Hepatocyte (in vitro differentiated cells): ENCODE measurements at regions not wholly inside any gene's neighbourhood (a gene's known extent, or its start where the extent isn't known, plus 50 kb on each side); places are given as distances from the start of the nearest gene placed in this dataset.

Experiments
- DNase-seq: peaks from one replicate; pipeline ENCODE4 v3.0.0-alpha.2; 2016; ENCODE audit warnings: low spot score
- H2AFZ ChIP-seq: fragments of 200-600 bp; sonication (generic); 2 replicates; pipeline ENCODE4 v1.6.0; 2016; ENCODE audit warnings: antibody characterized with exemption, mild to moderate bottlenecking
- H3K27ac ChIP-seq: fragments of 200-600 bp; sonication (generic); 2 replicates; pipeline ENCODE4 v1.5.1; 2016; ENCODE audit warnings: mild to moderate bottlenecking
- H3K27me3 ChIP-seq: fragments of 200-600 bp; sonication (generic); 2 replicates; pipeline ENCODE4 v1.6.1; 2016
- H3K36me3 ChIP-seq: fragments of 200-600 bp; sonication (generic); replicated peaks from 2 replicates; pipeline ENCODE4 v1.5.1; 2016; ENCODE audit warnings: low read depth; ENCODE audit not compliant: insufficient read depth
- H3K4me1 ChIP-seq: fragments of 200-600 bp; sonication (generic); 2 replicates; pipeline ENCODE4 v1.5.1; 2016; ENCODE audit warnings: mild to moderate bottlenecking, moderate library complexity; ENCODE audit not compliant: insufficient read depth
- H3K4me2 ChIP-seq: fragments of 200-600 bp; sonication (generic); 2 replicates; pipeline ENCODE4 v1.6.0; 2016
- H3K4me3 ChIP-seq: fragments of 200-600 bp; sonication (generic); 2 replicates; pipeline ENCODE4 v1.5.1; 2016; ENCODE audit warnings: mild to moderate bottlenecking
- H3K79me2 ChIP-seq: fragments of 200-600 bp; sonication (generic); 2 replicates; pipeline ENCODE4 v1.6.0; 2017; ENCODE audit warnings: mild to moderate bottlenecking
- H3K9me2 ChIP-seq: fragments of 200-600 bp; sonication (generic); replicated peaks from 2 replicates; pipeline ENCODE4 v1.6.0; 2017; ENCODE audit warnings: mild to moderate bottlenecking; ENCODE audit not compliant: insufficient read depth
- H3K9me3 ChIP-seq: fragments of 200-600 bp; sonication (generic); 2 replicates; pipeline ENCODE4 v1.5.1; 2016; ENCODE audit warnings: low read depth, mild to moderate bottlenecking
- H4K20me1 ChIP-seq: fragments of 200-600 bp; sonication (generic); 2 replicates; pipeline ENCODE4 v1.6.0; 2016; ENCODE audit warnings: mild to moderate bottlenecking; ENCODE audit not compliant: insufficient read depth, poor library complexity, severe bottlenecking
- EZH2 ChIP-seq: fragments of 200-600 bp; sonication (generic); IDR thresholded peaks from 2 replicates; pipeline ENCODE4 v1.6.1; 2016; ENCODE audit warnings: antibody characterized with exemption, mild to moderate bottlenecking, borderline replicate concordance
- EZH2phosphoT487 ChIP-seq: fragments of 200-600 bp; sonication (generic); IDR thresholded peaks from one replicate; pipeline ENCODE4 v1.6.1; 2018; ENCODE audit warnings: antibody characterized with exemption, mild to moderate bottlenecking, low read depth, moderate library complexity; ENCODE audit not compliant: unreplicated experiment, severe bottlenecking
- WGBS: methylation state at CpG from one replicate; pipeline ENCODE4 v1.1.6; 2016; ENCODE audit warnings: low lambda C conversion rate; ENCODE audit errors: missing lambda C conversion rate; 5-methylcytosine and 5-hydroxymethylcytosine counted together
- TF ChIP-seq, protein P1 (sequence below): fragments of 200-600 bp; sonication (generic); IDR thresholded peaks from 2 replicates; pipeline ENCODE4 v1.5.1; 2016; ENCODE audit warnings: antibody characterized with exemption, mild to moderate bottlenecking; ENCODE audit not compliant: poor library complexity

DNA sequence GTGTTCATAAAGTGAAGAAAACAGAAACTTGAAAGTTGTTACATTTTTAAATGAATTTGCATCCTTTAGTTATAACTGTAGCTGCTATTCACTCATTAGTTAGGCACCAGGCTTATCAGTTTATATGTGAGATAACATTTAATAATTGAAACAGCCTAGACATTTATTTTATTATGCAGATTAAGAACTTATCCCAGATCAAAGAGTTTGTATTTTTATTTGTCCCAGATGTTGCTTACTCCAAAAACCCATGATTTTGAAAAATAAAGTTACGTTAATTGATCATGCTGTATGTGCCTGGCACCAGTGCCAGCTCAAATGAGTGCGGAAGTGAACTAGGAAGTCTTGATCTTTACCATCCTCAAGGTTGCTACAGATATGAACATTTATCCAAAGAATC is 172.7 kb upstream of the CARD18 start:
- WGBS, result 84% methylated on average over 2 of the region's 2 CpGs
- Histone ChIP-seq H3K79me2 (no peaks in the 10 kb centered on the region), H3K27ac (no peak overlapping the region), H3K36me3 (no peaks in the 10 kb centered on the region), H3K9me2 (no peaks in the 10 kb centered on the region), H3K4me2 (no peak overlapping the region), H3K4me3 (no peak overlapping the region), H2AFZ (no peak overlapping the region), H3K9me3 (no peaks in the 10 kb centered on the region), H3K27me3 (no peaks in the 10 kb centered on the region), H3K4me1 (no peaks in the 10 kb centered on the region), H4K20me1 (no peaks in the 10 kb centered on the region)
- TF ChIP-seq EZH2phosphoT487 (no peak), EZH2 (no peak)
- TF ChIP-seq, protein P1, sequence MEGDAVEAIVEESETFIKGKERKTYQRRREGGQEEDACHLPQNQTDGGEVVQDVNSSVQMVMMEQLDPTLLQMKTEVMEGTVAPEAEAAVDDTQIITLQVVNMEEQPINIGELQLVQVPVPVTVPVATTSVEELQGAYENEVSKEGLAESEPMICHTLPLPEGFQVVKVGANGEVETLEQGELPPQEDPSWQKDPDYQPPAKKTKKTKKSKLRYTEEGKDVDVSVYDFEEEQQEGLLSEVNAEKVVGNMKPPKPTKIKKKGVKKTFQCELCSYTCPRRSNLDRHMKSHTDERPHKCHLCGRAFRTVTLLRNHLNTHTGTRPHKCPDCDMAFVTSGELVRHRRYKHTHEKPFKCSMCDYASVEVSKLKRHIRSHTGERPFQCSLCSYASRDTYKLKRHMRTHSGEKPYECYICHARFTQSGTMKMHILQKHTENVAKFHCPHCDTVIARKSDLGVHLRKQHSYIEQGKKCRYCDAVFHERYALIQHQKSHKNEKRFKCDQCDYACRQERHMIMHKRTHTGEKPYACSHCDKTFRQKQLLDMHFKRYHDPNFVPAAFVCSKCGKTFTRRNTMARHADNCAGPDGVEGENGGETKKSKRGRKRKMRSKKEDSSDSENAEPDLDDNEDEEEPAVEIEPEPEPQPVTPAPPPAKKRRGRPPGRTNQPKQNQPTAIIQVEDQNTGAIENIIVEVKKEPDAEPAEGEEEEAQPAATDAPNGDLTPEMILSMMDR, result no peak
- no peak for DNase-seq

DNA sequence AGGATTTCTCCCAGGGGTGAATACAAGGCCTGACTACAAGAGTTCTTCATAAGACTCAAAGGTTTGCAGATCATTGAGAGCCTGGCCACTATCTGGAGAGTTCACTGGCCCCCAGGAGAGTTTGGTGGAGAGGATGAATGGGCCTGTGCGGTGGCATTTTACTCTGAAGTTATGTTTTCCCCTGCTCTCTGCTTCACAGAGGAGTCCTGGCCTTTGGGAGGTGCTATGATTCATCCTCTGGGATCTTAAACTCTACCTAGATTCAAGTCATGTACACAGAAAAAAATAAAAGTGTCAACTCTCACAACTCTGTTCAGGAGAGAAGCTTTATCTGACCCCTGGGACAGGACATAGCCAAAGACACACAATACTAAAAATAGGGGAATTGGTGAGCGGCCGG is 159.1 kb upstream of the CARD18 start:
- WGBS, result 95% methylated on average over 3 of the region's 3 CpGs
- H3K79me2 ChIP-seq, result no peaks in the 10 kb centered on the region
- H3K4me2 ChIP-seq, result no peak overlapping the region
- H4K20me1 ChIP-seq, result no peaks in the 10 kb centered on the region
- H3K9me3 ChIP-seq, result no peaks in the 10 kb centered on the region
- no peaks in the 10 kb centered on the region for H3K36me3 ChIP-seq
- H3K27ac ChIP-seq, result no peak overlapping the region
- no peaks in the 10 kb centered on the region for H3K9me2 ChIP-seq
- no peak for DNase-seq
- no peaks in the 10 kb centered on the region for H3K27me3 ChIP-seq
- H3K4me1 ChIP-seq, result no peaks in the 10 kb centered on the region
- no peak overlapping the region for H2AFZ ChIP-seq
- H3K4me3 ChIP-seq, result no peak overlapping the region
- TF ChIP-seq EZH2phosphoT487, result no peak

DNA sequence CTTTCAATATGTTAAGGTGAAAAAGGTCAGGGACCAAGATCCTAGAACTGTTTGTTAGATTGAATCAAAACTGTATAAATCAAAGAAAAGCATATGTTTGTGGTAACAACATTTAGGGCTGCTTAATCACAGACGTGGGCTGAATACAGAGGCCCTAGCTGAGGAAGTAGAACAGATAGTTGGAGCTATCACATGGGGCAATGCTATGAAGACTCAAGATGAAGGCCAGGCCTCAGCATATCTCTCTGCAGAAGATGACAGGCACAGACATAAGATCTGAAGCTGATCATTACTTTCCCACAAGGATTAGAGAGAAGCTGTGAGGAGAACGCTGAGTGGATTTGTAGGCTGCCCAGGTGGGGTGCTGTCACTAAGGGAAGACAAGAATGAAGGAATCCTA is 158.6 kb upstream of the CARD18 start:
- no peaks in the 10 kb centered on the region for H3K9me3 ChIP-seq
- H3K4me3 ChIP-seq, result no peak overlapping the region
- no peaks in the 10 kb centered on the region for H3K27me3 ChIP-seq
- TF ChIP-seq EZH2, result no peak
- TF ChIP-seq, protein P1, result no peak
- no peak for TF ChIP-seq EZH2phosphoT487
- no peak overlapping the region for H3K27ac ChIP-seq
- no peak overlapping the region for H2AFZ ChIP-seq
- H3K4me2 ChIP-seq, result no peak overlapping the region
- DNase-seq, result no peak
- no peaks in the 10 kb centered on the region for H4K20me1 ChIP-seq
- H3K4me1 ChIP-seq, result no peaks in the 10 kb centered on the region
- no peaks in the 10 kb centered on the region for H3K79me2 ChIP-seq
- no peaks in the 10 kb centered on the region for H3K9me2 ChIP-seq
- H3K36me3 ChIP-seq, result no peaks in the 10 kb centered on the region
- 71% methylated on average over 2 of the region's 2 CpGs for WGBS

DNA sequence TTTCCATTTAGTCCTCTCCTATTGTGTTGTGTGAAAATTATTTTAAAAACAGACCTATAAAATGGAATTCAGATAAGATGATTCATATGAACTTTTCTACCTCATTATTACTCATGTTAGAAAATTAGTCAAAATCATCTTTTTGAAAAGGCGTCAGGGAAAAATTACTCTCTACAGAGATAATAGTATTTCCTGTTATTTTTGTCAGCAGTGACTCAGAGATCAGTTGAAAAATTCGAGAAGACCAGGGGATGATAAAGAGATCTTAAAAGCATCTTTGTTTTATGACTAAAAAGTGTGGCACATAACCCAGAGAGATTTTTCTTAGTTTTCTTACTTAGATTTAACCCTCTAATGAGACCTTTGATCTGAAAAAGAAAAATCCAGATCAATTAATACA is 157.9 kb upstream of the CARD18 start:
- no peaks in the 10 kb centered on the region for H4K20me1 ChIP-seq
- no peak overlapping the region for H3K4me2 ChIP-seq
- H3K9me3 ChIP-seq, result no peaks in the 10 kb centered on the region
- no peak for DNase-seq
- H3K79me2 ChIP-seq, result no peaks in the 10 kb centered on the region
- no peaks in the 10 kb centered on the region for H3K27me3 ChIP-seq
- no peaks in the 10 kb centered on the region for H3K36me3 ChIP-seq
- no peak overlapping the region for H2AFZ ChIP-seq
- H3K9me2 ChIP-seq, result no peaks in the 10 kb centered on the region
- 65% methylated on average over 2 of the region's 2 CpGs for WGBS
- H3K4me1 ChIP-seq, result no peaks in the 10 kb centered on the region
- no peak overlapping the region for H3K27ac ChIP-seq
- H3K4me3 ChIP-seq, result no peak overlapping the region
- no peak for TF ChIP-seq EZH2phosphoT487
- TF ChIP-seq EZH2, result no peak
- TF ChIP-seq, protein P1, result no peak
